ENCODE measurements at regions not wholly inside any gene's neighbourhood (a gene's known extent, or its start where the extent isn't known, plus 50 kb on each side); places are given as distances from the start of the nearest gene placed in this dataset.
"Not testable (repeated sequence)": the region's sequence is repeated elsewhere in the genome, so short reads cannot be mapped to it uniquely, and the experiment has no call there.

DNA sequence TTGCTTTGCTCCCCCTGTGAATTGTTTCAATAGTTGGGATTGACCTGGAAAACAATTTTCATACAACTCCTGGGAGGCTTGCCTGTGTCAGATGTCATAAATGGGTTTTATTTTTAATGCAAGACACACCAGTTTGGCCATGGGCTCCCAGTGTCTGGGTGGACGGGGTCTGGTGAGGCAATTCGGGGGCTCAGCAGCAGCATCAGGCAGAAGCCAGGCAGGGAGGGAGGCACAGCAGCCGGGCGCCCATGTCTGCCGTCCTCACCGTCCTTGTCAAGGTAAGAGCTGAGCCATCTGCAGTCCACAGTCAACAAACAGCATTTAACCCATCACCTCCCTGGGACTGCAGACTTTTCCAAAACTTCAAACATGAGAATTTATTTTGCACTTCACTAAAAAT is 150.6 kb downstream of the NPIPB11 start:
- not testable (repeated sequence) for DNase-seq

DNA sequence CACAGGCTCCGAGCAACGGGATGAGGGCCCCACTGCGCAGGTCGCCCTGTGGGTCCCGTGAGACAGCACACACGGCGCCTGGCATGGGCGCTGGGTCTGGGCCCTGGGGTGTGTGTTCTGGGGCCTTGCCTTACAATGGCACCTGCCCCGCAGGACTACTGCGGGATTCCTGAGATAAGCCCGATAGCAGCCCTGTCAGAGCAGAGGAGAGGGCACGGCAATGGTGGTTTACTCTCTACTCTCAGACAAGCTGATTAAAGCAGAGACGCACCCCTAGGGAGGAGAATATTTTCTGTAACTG is 151.1 kb downstream of the NPIPB11 start:
- not testable (repeated sequence) for DNase-seq

DNA sequence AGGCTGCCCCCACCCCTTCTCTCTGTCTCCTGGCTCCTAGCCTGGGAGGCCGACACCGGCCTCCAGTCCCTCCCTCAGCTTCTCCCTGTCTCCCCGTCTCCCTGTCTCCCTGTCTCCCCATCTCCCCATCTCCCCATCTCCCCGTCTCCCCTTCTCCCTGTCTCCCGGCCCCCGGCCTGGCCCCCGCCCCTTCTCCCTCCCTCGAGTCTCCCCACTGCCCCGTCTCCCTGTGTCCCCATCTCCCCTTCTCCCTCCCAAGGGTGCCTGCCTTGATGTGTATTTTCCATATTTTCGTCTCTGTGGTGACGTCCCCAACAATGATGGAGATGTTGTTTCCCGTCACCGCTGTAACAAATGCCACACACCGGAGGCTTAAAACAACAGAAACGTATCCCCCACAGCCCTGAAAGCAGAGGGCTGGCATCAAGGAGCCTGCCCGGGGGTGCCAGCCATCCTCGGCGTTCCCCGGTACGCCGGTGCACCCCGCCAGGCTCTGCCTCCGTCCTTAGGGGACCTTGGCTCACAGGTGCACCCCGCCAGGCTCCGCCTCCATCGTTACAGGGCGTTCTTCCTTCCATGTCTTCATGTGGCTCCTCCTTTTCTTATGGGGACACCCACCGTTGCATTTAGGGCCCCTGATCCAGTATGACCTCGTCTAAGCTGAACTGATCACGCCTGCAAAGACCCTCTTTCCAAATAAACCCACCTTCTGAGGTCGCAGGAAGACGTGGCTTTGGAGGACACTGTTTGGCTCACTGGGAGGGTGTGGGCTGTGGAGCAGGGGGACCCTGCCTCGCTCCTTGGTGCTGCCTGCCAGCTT is 151.6 kb downstream of the NPIPB11 start:
- DNase-seq = no peak

DNA sequence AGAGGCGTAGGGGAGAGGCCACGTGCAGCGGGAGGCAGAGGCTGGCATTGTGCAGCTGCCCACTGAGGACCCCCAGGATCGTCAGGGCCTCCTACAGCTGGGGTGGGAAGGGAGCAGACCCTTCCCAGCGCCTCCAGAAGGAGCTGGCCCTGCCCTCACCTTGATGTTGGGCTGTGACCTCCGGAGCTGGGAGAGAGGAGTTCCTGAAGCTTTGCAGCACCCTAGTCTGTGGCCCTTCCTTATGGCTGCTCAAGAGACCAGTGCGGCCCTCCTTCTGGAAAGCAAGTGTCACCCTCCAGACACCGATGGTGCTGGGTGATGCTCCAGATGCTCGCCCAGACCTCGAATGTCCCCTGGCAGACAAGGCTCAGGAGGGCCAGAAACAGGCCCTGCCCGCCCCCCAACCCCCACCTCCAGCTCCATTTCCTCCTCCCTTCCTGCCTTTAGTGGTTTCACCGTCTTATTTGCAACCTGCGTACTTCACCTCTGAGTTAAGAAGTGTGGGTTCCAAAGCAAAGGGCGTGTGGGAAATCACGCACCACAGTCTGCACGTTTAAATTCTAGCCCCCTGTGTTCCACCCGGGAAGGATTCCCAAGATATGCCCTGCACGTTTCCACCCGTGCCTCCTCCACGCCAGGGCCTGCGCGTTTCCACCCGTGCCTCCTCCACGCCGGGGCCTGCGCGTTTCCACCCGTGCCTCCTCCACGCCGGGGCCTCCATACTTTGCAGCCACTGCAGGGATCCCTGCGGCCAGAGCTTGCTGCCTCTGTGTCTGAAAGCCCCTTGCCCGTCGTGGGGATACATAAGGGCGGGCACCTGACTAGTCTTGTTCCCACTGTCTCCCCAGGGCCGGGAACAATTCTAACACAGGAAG is 152.6 kb downstream of the NPIPB11 start:
- not testable (repeated sequence) for DNase-seq

DNA sequence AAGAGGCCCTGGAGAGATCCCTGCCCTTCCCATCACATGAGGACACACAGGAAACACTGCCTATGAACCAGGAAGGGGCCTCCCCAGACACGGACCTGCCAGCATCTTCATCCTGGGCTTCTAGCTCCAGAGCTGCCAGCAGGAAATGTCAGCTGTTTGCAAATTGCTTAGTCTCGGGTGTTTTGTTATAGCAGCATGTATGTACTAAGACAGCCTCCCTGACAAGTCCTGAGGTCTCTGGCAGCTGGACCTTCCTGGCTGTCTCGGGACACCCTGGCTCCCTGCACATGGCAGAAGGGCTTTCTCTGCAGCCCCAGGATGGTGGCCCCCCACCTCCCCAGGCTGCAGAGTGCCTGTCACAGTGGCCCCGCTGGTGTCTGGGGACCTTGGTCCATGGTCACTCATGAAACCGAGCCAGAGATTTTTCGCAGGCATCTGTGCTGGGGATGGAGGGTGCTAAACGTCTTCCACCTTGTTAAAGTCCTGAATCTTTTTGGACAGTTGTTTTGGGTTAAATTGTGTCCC is 153.4 kb downstream of the NPIPB11 start:
- DNase-seq = not testable (repeated sequence)

DNA sequence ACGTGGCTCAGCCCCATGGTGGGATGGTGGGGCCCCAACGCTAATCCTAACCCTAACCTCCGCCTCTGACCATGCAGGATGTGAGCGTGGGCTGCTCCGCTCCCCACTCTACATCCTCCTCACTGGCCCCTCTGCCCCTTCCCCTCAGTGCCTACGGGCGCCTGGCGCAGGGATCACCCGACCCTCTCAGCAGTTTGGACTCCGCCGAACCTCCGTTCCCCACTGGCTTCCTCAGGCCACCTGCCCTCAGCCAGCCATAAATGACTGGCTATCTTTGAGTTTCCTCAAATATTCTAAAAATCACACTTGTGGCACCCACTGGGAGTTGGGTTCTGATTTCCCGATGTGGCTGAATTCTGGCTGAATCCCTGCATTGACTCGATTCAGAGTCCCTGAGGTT is 154.2 kb downstream of the NPIPB11 start:
- DNase-seq = not testable (repeated sequence)

DNA sequence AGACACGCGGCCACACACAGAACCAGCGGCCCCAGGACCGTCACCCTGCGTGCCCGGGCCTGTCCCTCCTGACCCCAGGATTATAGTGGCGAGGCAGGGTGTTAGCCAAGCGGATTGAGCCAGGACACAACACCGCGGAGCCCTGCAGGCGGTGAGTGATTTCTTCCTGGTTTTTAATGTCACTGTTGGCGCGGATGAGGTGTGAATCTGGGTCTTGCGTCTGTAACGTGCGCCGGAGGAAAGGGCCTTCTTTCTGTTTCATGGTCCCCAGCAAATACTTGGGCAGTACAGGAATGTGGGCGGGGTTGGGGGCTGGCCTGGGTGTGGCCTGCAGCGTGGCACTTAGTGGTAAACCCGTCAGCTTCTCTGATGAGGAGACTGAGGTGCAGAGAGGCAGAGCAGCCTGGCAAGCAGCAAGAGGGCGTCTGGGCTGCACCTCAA is 154.9 kb downstream of the NPIPB11 start:
- DNase-seq = not testable (repeated sequence)

DNA sequence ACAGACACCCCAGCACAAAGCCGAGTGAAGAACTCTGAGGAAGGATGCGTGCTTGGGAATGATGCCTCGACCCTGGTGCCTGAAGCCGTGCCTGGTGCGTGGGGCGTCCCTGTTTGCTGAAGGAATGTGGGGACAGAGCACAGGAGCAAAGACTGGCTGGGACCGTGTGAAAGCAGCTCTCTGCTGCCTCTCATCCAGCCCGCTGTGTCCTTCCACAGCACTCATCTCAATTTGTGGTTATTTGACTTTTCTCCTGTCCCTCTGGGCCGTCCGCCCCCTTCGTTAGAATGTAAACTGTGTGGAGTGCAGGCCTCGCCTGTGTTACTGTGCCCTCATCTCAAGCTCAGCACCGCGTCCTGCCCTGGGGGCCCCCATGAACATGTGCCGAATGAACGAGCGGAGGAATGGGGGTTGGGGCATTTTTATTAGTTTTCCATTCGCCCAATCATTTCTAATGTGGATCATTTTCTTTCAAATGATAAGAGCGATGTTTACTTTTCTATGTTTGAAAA is 155.5 kb downstream of the NPIPB11 start:
- DNase-seq = not testable (repeated sequence)

DNA sequence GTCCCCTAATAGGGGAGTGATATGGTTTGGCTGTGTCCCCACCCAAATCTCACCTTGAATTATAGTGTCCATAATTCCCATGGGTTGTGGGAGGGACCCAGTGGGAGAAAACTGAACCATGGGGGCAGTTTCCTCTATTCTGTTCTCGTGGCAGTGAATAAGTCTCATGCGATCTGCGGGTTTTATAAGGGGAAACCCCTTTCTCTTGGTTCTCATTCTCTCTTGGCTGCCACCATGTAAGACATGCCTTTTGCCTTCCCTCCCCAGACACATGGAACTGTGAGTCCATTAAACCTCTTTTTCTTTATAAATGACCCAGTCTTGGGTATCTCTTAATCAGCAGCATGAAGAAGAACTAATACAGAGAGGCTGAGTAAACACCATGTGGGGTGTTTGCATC is 156.0 kb downstream of the NPIPB11 start:
- DNase-seq = not testable (repeated sequence)

DNA sequence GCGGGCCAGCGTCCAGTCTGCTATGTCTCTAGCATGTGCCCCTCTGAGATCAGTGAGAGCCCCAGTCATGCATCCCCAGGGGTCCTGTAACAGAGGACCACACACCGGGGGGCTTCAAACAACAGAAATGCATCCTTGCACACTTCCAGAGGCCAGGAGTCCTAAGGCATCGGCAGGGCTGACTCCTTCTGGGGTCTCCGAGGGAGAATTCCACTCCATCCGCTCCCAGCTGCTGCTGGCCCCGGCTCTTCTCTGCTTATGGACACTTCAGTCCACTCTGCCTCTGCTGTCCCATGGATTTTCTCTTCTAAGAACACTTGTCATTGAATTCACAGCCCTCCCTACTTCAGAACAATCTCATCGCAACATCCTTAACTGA is 157.6 kb downstream of the NPIPB11 start:
- DNase-seq = not testable (repeated sequence)

DNA sequence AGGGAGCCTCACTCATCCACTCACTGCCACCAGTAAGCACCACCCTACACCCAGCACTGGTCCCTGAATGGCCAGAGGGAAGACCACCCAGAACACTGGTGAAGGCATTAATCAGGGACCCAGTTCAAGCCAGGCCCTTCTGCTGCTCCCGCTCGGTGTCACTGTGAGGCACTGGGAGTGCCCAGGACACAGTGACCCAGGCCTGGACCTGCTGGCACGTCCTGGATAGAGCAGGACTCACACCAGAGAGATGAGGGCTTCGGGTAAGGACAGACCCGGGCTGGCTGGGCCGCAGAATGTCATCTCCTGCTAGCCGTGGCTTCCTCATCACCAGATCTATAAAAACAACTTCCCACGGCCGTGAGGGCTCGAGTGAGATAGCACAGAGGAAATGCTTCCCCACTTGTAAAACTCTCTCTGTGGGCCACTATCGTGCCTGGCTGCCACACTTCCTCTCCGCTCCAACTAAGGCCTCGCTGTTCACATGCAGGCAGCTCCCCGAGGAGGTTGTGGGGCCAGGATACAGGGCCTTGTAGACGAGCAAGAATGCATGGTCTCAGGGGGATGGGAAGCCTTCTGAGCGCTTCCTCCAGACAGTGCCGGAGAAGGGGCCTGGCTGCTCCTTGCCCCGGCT is 158.1 kb downstream of the NPIPB11 start:
- DNase-seq = not testable (repeated sequence)

DNA sequence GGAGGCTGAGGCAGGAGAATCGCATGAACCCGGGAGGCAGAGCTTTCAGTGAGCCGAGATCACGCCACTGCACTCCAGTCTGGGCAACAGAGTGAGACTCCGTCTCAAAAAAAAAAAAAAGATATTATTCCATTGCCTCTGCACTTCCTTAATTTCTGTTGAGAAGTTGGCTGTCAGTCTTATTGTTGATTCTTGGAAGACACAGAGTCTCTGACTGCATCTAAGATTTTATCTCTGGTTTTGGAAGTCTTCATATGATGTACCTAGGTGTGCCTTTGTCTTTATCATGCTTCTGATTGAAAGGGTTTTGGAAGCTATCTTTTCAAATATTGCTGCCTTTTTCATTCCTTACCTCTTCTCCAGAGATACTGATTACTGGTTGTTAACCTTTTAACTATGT is 160.4 kb downstream of the NPIPB11 start:
- DNase-seq = not testable (repeated sequence)

DNA sequence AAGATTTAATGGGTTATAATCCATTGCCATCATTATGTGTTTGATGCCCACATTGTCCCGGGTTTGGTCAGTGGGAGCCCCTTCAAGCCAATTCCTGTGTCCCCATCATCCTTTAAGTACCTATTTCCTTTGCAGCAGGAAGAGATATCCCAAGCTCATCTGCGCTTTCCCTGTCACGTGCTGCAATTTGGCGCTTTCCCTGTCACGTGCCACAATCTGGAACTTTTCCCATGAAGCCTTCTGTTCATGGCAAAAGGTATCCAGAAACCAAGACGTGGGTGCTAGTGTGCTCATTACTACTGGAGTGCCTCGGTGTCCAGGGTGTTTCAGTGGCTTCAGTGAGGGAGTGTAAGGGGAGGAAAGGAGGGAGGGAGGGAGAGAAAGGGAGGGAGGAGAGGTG is 168.5 kb downstream of the NPIPB11 start:
- DNase-seq = no peak

DNA sequence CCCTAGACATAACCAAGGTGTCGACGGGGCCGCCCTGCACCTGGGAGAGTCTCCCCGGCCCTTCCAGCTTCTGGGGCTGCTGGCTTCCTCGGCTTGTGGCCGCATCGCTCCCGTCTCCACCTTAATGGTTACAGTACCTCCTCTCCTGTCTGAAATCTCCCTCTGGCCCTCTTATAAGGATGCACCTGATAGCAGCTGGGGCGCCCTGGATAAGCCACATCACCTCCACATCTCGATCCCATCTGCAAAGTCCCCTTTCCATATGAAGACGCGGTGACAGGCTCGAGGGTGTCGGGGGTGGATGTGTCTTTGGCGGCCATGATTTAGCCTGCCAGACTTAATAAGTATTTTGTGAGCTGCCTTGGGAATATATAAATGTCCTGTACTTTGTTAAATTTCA is 169.0 kb downstream of the NPIPB11 start:
- DNase-seq = not testable (repeated sequence)

DNA sequence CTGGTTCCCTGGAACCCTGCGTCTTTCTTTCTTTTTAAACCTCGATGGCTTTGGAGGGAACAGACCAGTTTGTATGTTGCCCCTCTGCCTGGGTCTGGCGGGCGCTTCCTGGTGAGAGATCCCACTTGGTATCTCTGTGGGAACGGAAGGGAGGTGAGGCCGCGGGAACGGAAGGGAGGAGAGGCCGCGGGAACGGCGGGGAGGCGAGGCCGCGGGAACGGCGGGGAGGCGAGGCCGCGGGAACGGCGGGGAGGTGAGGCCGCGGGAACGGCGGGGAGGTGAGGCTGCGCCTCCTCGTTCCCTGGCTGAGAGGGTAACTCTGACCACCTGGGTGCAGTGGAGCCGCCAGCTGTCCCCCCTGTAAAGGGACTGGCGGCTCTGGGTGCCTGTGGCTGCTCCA is 169.5 kb downstream of the NPIPB11 start:
- DNase-seq = not testable (repeated sequence)

DNA sequence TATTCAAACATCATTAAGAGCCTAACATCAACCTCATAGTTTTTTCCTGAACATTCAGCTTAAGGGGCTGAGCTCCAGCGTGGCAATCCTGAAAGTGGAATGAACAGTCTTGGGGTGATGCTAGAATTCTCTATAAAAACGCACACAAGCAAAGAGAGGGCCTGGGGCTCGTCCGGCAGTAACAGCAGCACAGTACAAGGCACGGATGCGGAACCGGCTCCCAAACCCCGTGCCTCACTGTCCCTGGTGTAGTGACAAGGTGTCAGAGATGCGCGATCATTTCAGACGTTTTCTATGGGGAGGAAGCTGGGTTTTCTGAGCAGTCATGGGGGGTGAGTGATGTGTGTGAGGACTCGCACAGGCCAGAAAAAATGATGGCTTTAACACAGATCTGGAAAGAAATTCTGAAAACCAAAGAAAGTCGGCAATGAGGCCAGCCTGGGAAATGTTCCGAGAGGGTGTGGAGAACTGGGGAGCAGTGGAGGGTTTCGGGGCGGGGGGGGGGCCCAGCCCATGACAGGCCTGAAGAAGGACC is 170.6 kb downstream of the NPIPB11 start:
- DNase-seq = not testable (repeated sequence)

DNA sequence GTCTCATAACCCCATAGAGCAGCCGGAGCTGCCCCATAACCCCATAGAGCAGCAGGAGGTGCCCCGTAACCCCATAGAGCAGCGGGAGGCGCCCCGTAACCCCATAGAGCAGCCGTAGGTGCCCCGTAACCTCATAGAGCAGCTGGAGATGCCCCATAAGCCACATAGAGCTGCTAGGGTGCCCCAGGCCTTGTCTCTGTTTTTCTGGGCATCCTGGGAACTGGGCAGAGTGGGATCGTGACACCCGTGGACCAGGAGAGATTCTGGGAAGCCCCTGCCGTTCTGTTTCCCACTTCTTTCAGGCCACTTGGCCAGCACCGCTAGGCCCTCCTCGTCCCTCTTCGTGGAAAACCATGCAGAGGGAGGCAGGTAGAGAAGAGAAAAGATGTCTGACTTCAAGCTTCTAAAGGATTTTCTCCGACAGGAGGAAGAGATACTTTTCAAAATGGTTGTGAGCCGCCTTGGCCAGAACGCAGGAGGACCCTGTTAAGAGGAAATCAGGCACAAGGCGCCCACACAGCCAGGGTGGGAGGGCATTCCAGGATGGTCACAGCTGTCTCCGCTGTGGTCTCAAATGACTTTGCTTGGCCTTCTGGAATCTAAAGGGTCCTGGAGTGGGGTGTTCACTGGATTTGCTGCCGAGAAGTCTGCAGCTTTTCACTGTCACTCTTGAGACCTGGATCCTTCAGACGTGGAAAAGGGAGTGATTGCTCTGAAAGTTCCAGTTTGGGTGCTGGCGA is 171.8 kb downstream of the NPIPB11 start:
- DNase-seq = not testable (repeated sequence)

DNA sequence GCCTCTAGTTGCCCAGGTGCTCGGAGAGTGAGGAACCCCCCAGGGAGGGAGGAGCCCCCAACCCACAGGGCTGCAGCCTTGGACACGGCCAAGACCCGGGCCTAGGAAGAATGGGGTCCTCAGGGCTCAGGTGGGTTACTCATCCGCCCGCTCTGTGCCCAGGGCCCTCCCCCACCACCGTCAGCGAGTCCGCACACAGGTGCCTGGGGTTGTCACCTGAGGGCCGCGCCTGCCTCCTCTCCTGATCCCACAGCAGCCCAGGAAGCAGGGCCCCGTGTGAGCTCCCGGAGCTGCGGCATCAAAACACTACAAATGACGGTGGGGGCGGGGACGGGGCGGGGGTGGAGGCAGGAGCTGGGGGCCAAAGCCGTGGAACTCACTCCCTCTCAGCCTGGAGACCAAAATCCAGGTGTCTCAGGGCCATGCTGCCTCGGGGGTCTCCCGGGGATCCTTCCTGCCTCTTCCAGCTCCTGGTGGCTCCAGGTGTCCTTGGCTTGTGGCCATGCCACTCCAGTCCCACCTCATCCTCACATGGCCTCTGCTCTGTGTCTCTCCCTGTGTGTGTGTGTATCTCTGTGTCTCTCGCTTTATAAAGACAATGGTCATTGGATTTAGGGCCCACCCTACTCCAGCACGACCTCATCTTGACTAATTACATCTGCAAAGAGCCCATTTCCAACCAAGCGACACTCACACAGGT is 172.7 kb downstream of the NPIPB11 start:
- not testable (repeated sequence) for DNase-seq

DNA sequence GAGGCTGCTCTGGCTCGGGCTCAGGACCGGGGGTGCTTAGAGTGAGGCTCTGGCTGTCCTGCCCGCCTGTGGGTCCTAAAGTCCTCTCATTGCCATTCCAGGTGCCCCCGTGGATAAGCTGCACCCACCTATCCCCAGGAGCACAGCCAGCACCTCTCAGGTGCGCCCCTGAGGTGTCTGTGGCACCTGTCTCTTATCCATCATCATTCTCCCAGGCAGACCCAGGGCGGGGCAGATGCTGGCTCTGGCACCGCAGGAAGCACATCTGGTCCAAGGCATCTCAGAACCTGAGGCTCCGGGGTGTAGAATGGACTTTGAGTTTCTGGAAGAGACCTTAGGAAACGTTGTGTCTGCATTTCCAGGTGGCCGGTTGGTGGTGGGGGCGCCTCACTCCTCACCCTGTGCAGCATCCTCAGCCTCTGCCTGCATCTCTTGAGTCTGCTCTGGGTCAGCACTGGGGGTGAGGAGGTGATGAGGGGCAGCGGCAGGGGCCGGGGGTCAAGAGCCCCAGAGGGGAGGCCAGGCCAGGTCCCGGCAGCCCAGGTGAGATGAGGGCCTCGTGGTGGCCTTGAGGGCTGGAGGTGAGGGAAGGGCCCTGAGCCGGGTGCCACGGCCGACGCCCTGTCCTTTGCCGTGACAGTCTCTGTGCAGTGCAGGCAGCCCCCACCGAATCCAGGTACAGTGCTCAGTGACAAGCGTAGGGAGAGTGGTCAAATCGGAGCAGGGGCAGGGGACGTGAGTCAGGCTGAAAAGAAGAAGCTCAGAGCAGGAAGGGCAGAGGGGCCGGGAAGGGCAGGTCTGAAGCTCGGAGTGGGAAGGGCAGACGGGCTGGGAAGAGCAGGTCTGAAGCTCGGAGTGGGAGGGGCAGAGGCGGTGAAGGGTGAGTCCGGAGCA is 173.5 kb downstream of the NPIPB11 start:
- no peak for DNase-seq

DNA sequence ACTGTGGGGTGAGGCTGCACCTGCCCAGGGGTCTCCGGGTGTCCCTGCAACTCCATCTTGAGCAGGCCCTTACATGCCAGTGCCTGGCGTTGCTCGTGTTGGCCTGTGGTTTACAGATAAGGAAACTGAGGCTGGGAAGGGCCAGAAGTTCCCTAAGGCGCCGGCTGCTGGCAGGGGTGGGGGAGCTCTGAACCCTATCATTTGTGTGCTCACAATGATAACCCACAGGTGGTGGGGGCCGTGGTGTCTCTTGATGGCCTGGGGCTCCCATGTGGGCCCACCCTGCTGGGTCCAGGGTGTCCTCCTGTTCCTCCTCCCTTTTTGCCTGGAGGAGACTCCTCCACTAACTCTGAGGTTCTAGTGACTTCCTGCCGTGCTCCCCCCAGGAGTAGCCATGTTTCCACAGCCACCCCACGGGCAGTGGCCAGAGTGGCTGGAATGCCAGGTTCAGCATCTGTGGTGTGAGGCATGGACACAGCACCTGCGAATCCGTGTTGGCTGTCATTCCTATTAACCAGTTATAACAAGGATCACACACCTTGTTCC is 174.3 kb downstream of the NPIPB11 start:
- DNase-seq = not testable (repeated sequence)

Data from COR-L47 (cell line).